HepG2 (cell line): ENCODE measurements at regions not wholly inside any gene's neighbourhood (a gene's known extent, or its start where the extent isn't known, plus 50 kb on each side); places are given as distances from the start of the nearest gene placed in this dataset.

Experiments used
- ATAC-seq: fragments of 200-7000 bp; cut with Tn5 transposase; 3 replicates; pipeline ENCODE4 v1.9.1; 2020; ENCODE audit warnings: mild to moderate bottlenecking, moderate library complexity
- BruUV-seq: library from RNA; stranded (reverse); fragments of 400-500 nt; replicated peaks from 2 replicates; lab custom pipeline; 2021; lab: Mats Ljungman, UMichigan
- CTCF ChIA-PET: fragments of 300-600 bp; formaldehyde crosslinking; extraction: SDS; loops from one replicate; lab custom pipeline; 2021; ENCODE audit warnings: low total read pairs, inconsistent platforms, low intra/inter-chr PET ratio; lab: Yijun Ruan, JAX
- POLR2A ChIA-PET: fragments of 350-600 bp; sonication (Branson Sonifier 250); formaldehyde crosslinking; loops from one replicate; lab custom pipeline; 2020; ENCODE audit warnings: antibody characterized with exemption, inconsistent platforms; lab: Yijun Ruan, JAX
- DNase-seq: peaks from one replicate; pipeline ENCODE4 v3.0.0-alpha.2; 2015; ENCODE audit warnings: low spot score
- FAIRE-seq: peaks from 3 replicates; lab custom pipeline; 2011; peaks lifted over from hg19 to GRCh38; lab: Jason Lieb, UNC
- H2AFZ ChIP-seq: one replicate; pipeline ENCODE4 v1.6.1; 2011; ENCODE audit warnings: low read length, inconsistent platforms
- H3K27ac ChIP-seq: fragments of 300-600 bp; 3 replicates; pipeline ENCODE4 v1.8.0; 2011; ENCODE audit warnings: mixed run types, mild to moderate bottlenecking, mixed read lengths, low read length, inconsistent platforms; ENCODE audit not compliant: insufficient read depth; ENCODE audit errors: extremely low read length
- H3K27me3 ChIP-seq, 2 experiments: fragments of 200-600 bp in 1 of 2; 2 replicates in 1 of 2; 3 replicates in 1 of 2; pipeline versions ENCODE4 v1.6.0 to v1.8.0; 2011; ENCODE audit warnings: low read length in 2 of 2, mild to moderate bottlenecking in 2 of 2, moderate library complexity in 2 of 2, inconsistent platforms in 1 of 2; ENCODE audit not compliant: insufficient read depth in 2 of 2, control insufficient read depth in 1 of 2
- H3K36me3 ChIP-seq, 2 experiments: fragments of 200-600 bp in 1 of 2; replicated peaks in 1 of 2; 2 replicates in 1 of 2; 3 replicates in 1 of 2; pipeline versions ENCODE4 v1.5.1 to v1.8.0; 2011; ENCODE audit warnings: low read length in 2 of 2, inconsistent platforms in 1 of 2; ENCODE audit not compliant: insufficient read depth in 2 of 2, control insufficient read depth in 1 of 2
- H3K4me1 ChIP-seq: 2 replicates; pipeline ENCODE4 v1.5.1; 2012; ENCODE audit warnings: low read length, inconsistent platforms; ENCODE audit not compliant: insufficient read depth
- H3K4me2 ChIP-seq: 2 replicates; pipeline ENCODE4 v1.6.0; 2011; ENCODE audit warnings: low read depth, low read length, inconsistent platforms
- H3K4me3 ChIP-seq, 3 experiments: fragments of 200-600 bp in 1 of 3; sonication (generic), shearing (Covaris generic) in 1 of 3; replicated peaks in 1 of 3; 2 replicates each; pipeline ENCODE4 v1.5.1; 2011 to 2016; ENCODE audit warnings: low read length in 3 of 3, inconsistent platforms in 2 of 3, low read depth in 2 of 3, mild to moderate bottlenecking in 2 of 3, control low read depth in 1 of 3, mixed read lengths in 1 of 3; ENCODE audit not compliant: insufficient read depth in 1 of 3
- H3K79me2 ChIP-seq: one replicate; pipeline ENCODE4 v1.6.1; 2011; ENCODE audit warnings: low read length, inconsistent platforms; ENCODE audit not compliant: insufficient read depth
- H3K9ac ChIP-seq: 2 replicates; pipeline ENCODE4 v1.6.0; 2011; ENCODE audit warnings: mild to moderate bottlenecking, low read depth, low read length, inconsistent platforms; ENCODE audit not compliant: insufficient read depth
- H3K9me3 ChIP-seq: 2 replicates; pipeline ENCODE4 v1.5.1; 2012; ENCODE audit warnings: mild to moderate bottlenecking, low read length
- H4K20me1 ChIP-seq: 2 replicates; pipeline ENCODE4 v1.6.0; 2011; ENCODE audit warnings: inconsistent platforms, mild to moderate bottlenecking, low read length, moderate library complexity; ENCODE audit not compliant: insufficient read depth
- AHR ChIP-seq: IDR thresholded peaks from 2 replicates; pipeline ENCODE4 v1.6.1; 2018; ENCODE audit warnings: missing genetic modification reagents, missing compliant biosample characterization
- IRX3 ChIP-seq: sonication (generic); formaldehyde crosslinking; IDR thresholded peaks from 2 replicates; pipeline ENCODE4 v1.8.1; 2023; ENCODE audit warnings: mild to moderate bottlenecking, low read depth, missing genetic modification reagents, borderline replicate concordance
- KDM6A ChIP-seq: IDR thresholded peaks from 2 replicates; pipeline ENCODE4 v1.6.1; 2016; ENCODE audit warnings: low read depth
- MTF2 ChIP-seq: sonication (generic); formaldehyde crosslinking; IDR thresholded peaks from 2 replicates; pipeline ENCODE4 v1.5.0; 2020; ENCODE audit warnings: missing genetic modification reagents, borderline replicate concordance
- POLR2A ChIP-seq, 2 experiments: IDR thresholded peaks; 2 replicates each; pipeline ENCODE4 v1.6.1; 2011; ENCODE audit warnings: low read depth in 2 of 2, low read length in 2 of 2, mild to moderate bottlenecking in 1 of 2, moderate library complexity in 1 of 2; ENCODE audit not compliant: insufficient read depth in 1 of 2
- RELA ChIP-seq: sonication (generic); formaldehyde crosslinking; IDR thresholded peaks from 2 replicates; pipeline ENCODE4 v1.4.0; 2020; ENCODE audit warnings: missing genetic modification reagents
- ZFP90 ChIP-seq: sonication (generic); formaldehyde crosslinking; IDR thresholded peaks from 2 replicates; pipeline ENCODE4 v1.8.0; 2022; ENCODE audit warnings: missing genetic modification reagents, mild to moderate bottlenecking, inconsistent platforms, borderline replicate concordance
- ZNF33B ChIP-seq: sonication (generic); formaldehyde crosslinking; IDR thresholded peaks from 2 replicates; pipeline ENCODE4 v1.5.1; 2020; ENCODE audit warnings: mild to moderate bottlenecking, missing genetic modification reagents
- ZNF768 ChIP-seq: sonication (generic); formaldehyde crosslinking; IDR thresholded peaks from 2 replicates; pipeline ENCODE4 v1.4.0; 2020; ENCODE audit warnings: missing genetic modification reagents
- ZSCAN20 ChIP-seq: sonication (generic); formaldehyde crosslinking; IDR thresholded peaks from 2 replicates; pipeline ENCODE4 v1.4.0; 2020; ENCODE audit warnings: missing genetic modification reagents, mild to moderate bottlenecking, borderline replicate concordance
- WGBS: methylation state at CpG from one replicate; pipeline ENCODE4 v1.1.6; 2017; ENCODE audit warnings: low lambda C conversion rate; 5-methylcytosine and 5-hydroxymethylcytosine counted together
- in situ Hi-C: cut with HindIII; loops from 2 replicates; pipeline ENCODE4 v1.10.0; 2017; ENCODE audit warnings: low pct_unique_long_range_greater_than_20kb; ENCODE audit not compliant: extremely low pct_ligation_motif_present
- intact Hi-C: fragments of 100-400 bp; cut with micrococcal nuclease; formaldehyde crosslinking; loops from one replicate; pipeline ENCODE4 v1.10.0; 2022; ENCODE audit not compliant: unreplicated experiment
- TF ChIP-seq, protein P1 (sequence below): sonication (generic); formaldehyde crosslinking; IDR thresholded peaks from 2 replicates; pipeline ENCODE4 v1.4.0; 2020; ENCODE audit warnings: missing genetic modification reagents; ENCODE audit errors: not compliant biosample characterization
- TF ChIP-seq, protein P2 (sequence below): sonication (generic); formaldehyde crosslinking; IDR thresholded peaks from 2 replicates; pipeline ENCODE4 v1.4.0; 2020; ENCODE audit warnings: mild to moderate bottlenecking, missing genetic modification reagents
- TF ChIP-seq, protein P3 (sequence below): sonication (generic); formaldehyde crosslinking; IDR thresholded peaks from 2 replicates; pipeline ENCODE4 v1.5.0; 2020; ENCODE audit warnings: mild to moderate bottlenecking, missing genetic modification reagents
- TF ChIP-seq, protein P4 (sequence below): sonication (generic); formaldehyde crosslinking; IDR thresholded peaks from 2 replicates; pipeline ENCODE4 v1.5.1; 2020; ENCODE audit warnings: mild to moderate bottlenecking, missing genetic modification reagents, moderate library complexity
- TF ChIP-seq, protein P5 (sequence below): sonication (generic); formaldehyde crosslinking; IDR thresholded peaks from 2 replicates; pipeline ENCODE4 v1.4.0; 2020; ENCODE audit warnings: missing genetic modification reagents

DNA sequence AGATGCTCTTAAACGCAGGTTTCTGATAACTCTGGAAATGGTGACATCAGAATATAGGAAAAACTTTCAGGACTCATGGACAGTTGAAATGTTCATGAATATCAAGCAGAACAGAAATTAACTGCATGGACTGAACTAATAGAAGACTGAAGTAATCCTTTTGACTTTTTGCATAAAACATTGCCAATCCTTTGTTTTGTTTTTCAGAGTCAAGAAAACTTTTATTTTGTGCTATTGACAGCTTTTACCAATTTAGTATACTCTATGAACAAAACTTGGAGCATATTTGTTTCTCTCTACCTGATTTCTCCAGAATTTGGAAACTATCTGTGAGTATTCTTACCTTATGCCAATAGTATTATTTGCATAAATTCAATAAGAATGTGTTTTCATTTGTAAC lies 61.2 kb upstream of the HMX1 start:
- no TSS peak for BruUV-seq

More for the DNA sequence above, 61.2 kb upstream of the HMX1 start:
- DNase-seq (no peak), FAIRE-seq (no peak), ATAC-seq (no peak)
- Histone ChIP-seq H2AFZ (no peak overlapping the region), H3K4me1 (no peaks in the 10 kb centered on the region), H3K9me3 (peaks cover 11% of the 10 kb centered on the region; the same call in 1 of the 2 replicates), H3K36me3 (no peaks in the 10 kb centered on the region), H3K4me3 (no peak overlapping the region), H3K27me3 (0 out of 5 replicates have a peak, but pooled peaks cover 0 to 3% of the 10 kb centered on the region in 2 experiments), H3K79me2 (no peaks in the 10 kb centered on the region), H3K9ac (no peak overlapping the region), H3K27ac (no peak overlapping the region), H4K20me1 (no peaks in the 10 kb centered on the region), H3K4me2 (no peak overlapping the region)
- in situ Hi-C loops (no loop called here), intact Hi-C loops (no loop called here)
- CTCF ChIA-PET = no interaction called here
- POLR2A ChIA-PET = no interaction called here
- TF ChIP-seq ZNF768 (CRISPR knock-in tag) (no peak), ZSCAN20 (CRISPR knock-in tag) (no peak), AHR (CRISPR knock-in tag) (no peak), POLR2A (IDR thresholded peaks at IDR 0.05; ENCODE audit: insufficient read depth in 1 of 2, low read depth in 2 of 2, low read length in 2 of 2) (no peak), MTF2 (CRISPR knock-in tag) (no peak), ZNF33B (CRISPR knock-in tag) (no peak), IRX3 (CRISPR knock-in tag) (no peak), RELA (no peak), KDM6A (CRISPR knock-in tag) (no peak), ZFP90 (CRISPR knock-in tag) (no peak)
- TF ChIP-seq, protein P1, sequence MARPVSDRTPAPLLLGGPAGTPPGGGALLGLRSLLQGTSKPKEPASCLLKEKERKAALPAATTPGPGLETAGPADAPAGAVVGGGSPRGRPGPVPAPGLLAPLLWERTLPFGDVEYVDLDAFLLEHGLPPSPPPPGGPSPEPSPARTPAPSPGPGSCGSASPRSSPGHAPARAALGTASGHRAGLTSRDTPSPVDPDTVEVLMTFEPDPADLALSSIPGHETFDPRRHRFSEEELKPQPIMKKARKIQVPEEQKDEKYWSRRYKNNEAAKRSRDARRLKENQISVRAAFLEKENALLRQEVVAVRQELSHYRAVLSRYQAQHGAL = no peak
- TF ChIP-seq, protein P2, sequence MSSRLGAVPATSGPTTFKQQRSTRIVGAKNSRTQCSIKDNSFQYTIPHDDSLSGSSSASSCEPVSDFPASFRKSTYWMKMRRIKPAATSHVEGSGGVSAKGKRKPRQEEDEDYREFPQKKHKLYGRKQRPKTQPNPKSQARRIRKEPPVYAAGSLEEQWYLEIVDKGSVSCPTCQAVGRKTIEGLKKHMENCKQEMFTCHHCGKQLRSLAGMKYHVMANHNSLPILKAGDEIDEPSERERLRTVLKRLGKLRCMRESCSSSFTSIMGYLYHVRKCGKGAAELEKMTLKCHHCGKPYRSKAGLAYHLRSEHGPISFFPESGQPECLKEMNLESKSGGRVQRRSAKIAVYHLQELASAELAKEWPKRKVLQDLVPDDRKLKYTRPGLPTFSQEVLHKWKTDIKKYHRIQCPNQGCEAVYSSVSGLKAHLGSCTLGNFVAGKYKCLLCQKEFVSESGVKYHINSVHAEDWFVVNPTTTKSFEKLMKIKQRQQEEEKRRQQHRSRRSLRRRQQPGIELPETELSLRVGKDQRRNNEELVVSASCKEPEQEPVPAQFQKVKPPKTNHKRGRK (CRISPR knock-in tag) = no peak
- TF ChIP-seq, protein P3, sequence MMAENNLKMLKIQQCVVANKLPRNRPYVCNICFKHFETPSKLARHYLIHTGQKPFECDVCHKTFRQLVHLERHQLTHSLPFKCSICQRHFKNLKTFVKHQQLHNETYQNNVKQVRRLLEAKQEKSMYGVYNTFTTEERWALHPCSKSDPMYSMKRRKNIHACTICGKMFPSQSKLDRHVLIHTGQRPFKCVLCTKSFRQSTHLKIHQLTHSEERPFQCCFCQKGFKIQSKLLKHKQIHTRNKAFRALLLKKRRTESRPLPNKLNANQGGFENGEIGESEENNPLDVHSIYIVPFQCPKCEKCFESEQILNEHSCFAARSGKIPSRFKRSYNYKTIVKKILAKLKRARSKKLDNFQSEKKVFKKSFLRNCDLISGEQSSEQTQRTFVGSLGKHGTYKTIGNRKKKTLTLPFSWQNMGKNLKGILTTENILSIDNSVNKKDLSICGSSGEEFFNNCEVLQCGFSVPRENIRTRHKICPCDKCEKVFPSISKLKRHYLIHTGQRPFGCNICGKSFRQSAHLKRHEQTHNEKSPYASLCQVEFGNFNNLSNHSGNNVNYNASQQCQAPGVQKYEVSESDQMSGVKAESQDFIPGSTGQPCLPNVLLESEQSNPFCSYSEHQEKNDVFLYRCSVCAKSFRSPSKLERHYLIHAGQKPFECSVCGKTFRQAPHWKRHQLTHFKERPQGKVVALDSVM (CRISPR knock-in tag) = no peak
- TF ChIP-seq, protein P4, sequence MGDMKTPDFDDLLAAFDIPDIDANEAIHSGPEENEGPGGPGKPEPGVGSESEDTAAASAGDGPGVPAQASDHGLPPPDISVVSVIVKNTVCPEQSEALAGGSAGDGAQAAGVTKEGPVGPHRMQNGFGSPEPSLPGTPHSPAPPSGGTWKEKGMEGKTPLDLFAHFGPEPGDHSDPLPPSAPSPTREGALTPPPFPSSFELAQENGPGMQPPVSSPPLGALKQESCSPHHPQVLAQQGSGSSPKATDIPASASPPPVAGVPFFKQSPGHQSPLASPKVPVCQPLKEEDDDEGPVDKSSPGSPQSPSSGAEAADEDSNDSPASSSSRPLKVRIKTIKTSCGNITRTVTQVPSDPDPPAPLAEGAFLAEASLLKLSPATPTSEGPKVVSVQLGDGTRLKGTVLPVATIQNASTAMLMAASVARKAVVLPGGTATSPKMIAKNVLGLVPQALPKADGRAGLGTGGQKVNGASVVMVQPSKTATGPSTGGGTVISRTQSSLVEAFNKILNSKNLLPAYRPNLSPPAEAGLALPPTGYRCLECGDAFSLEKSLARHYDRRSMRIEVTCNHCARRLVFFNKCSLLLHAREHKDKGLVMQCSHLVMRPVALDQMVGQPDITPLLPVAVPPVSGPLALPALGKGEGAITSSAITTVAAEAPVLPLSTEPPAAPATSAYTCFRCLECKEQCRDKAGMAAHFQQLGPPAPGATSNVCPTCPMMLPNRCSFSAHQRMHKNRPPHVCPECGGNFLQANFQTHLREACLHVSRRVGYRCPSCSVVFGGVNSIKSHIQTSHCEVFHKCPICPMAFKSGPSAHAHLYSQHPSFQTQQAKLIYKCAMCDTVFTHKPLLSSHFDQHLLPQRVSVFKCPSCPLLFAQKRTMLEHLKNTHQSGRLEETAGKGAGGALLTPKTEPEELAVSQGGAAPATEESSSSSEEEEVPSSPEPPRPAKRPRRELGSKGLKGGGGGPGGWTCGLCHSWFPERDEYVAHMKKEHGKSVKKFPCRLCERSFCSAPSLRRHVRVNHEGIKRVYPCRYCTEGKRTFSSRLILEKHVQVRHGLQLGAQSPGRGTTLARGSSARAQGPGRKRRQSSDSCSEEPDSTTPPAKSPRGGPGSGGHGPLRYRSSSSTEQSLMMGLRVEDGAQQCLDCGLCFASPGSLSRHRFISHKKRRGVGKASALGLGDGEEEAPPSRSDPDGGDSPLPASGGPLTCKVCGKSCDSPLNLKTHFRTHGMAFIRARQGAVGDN (CRISPR knock-in tag) = no peak
- TF ChIP-seq, protein P5, sequence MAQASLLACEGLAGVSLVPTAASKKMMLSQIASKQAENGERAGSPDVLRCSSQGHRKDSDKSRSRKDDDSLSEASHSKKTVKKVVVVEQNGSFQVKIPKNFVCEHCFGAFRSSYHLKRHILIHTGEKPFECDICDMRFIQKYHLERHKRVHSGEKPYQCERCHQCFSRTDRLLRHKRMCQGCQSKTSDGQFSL = no peak
- WGBS = 0% methylated on average over 1 of the region's 1 CpG
